IMR-90 (cell line): ENCODE measurements at regions not wholly inside any gene's neighbourhood (a gene's known extent, or its start where the extent isn't known, plus 50 kb on each side); places are given as distances from the start of the nearest gene placed in this dataset.

Source experiments
- BHLHE40 ChIP-seq: fragments of 150-350 bp; IDR thresholded peaks from 2 replicates; pipeline ENCODE4 v1.6.1; 2016; ENCODE audit warnings: mild to moderate bottlenecking, low read depth, low read length
- CEBPB ChIP-seq: IDR thresholded peaks from 2 replicates; pipeline ENCODE4 v1.6.1; 2012; ENCODE audit warnings: low read depth, low read length, improper control_type of control experiment
- CTCF ChIP-seq: conservative IDR thresholded peaks from 2 replicates; pipeline ENCODE4 v1.5.1; 2012; ENCODE audit warnings: mild to moderate bottlenecking, low read depth, low read length, improper control_type of control experiment
- ELK1 ChIP-seq: fragments of 150-350 bp; IDR thresholded peaks from 2 replicates; pipeline ENCODE4 v1.6.1; 2016; ENCODE audit warnings: low read depth, mild to moderate bottlenecking, low read length, moderate library complexity, borderline replicate concordance
- FOS ChIP-seq: fragments of 150-350 bp; IDR thresholded peaks from 2 replicates; pipeline ENCODE4 v1.6.1; 2016; ENCODE audit warnings: low read depth, low read length
- MAFK ChIP-seq: IDR thresholded peaks from 2 replicates; pipeline ENCODE4 v1.6.1; 2012; ENCODE audit warnings: low read depth, low read length, improper control_type of control experiment
- MAZ ChIP-seq: IDR thresholded peaks from 2 replicates; pipeline ENCODE4 v1.6.1; 2012; ENCODE audit warnings: low read depth, mild to moderate bottlenecking, low read length, improper control_type of control experiment, moderate library complexity, borderline replicate concordance
- POLR2A ChIP-seq: IDR thresholded peaks from 2 replicates; pipeline ENCODE4 v1.6.1; 2012; ENCODE audit warnings: mild to moderate bottlenecking, low read depth, low read length
- RAD21 ChIP-seq: IDR thresholded peaks from 2 replicates; pipeline ENCODE4 v1.6.1; 2012; ENCODE audit warnings: low read length, improper control_type of control experiment
- RCOR1 ChIP-seq: IDR thresholded peaks from 2 replicates; pipeline ENCODE4 v1.6.1; 2012; ENCODE audit warnings: mild to moderate bottlenecking, low read length, improper control_type of control experiment; ENCODE audit not compliant: insufficient replicate concordance
- TF ChIP-seq, protein P1 (sequence below): fragments of 150-350 bp; IDR thresholded peaks from 2 replicates; pipeline ENCODE4 v1.6.1; 2017; ENCODE audit warnings: mild to moderate bottlenecking, antibody characterized with exemption, low read length, low read depth

- TF ChIP-seq CTCF (no peak), MAZ (no peak), RCOR1 (no peak), RAD21 (no peak), POLR2A (no peak), FOS (no peak), BHLHE40 (no peak), MAFK (no peak), ELK1 (no peak), CEBPB (no peak)
- TF ChIP-seq, protein P1, sequence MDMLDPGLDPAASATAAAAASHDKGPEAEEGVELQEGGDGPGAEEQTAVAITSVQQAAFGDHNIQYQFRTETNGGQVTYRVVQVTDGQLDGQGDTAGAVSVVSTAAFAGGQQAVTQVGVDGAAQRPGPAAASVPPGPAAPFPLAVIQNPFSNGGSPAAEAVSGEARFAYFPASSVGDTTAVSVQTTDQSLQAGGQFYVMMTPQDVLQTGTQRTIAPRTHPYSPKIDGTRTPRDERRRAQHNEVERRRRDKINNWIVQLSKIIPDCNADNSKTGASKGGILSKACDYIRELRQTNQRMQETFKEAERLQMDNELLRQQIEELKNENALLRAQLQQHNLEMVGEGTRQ = no peak
Measured at GRCh38 chr7:41520445-41520844, 182.4 kb downstream of the INHBA start.
